ENCODE measurements at regions not wholly inside any gene's neighbourhood (a gene's known extent, or its start where the extent isn't known, plus 50 kb on each side); places are given as distances from the start of the nearest gene placed in this dataset.

DNA sequence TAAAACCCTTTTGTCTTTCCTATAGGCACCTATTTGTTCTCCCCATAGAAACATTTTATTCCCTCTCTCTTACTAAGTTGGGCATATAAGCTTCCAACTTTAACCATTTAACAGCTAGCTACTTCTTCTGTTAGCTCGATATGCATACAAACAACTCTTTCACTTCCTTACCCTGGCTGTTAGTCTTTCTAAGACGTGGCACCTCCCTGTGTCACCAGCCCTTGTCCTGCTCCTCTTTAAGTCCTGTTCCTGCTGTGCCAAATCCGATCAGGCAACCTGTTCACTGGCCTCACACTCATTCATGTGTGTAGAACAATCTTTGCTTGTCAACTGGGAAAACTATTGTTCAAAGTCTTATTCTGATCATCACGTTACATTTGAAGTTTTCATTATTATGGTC lies 1376.1 kb upstream of the TENM4 start:
- H3K9me3 Mint-ChIP-seq = peaks cover 0 to 24% (median 5%) of the 10 kb centered on the region in 9 donors
- H3K36me3 Mint-ChIP-seq = no peaks in the 10 kb centered on the region
- ATAC-seq (no peak), DNase-seq (no peak)
- no peak overlapping the region for H3K27ac Mint-ChIP-seq
- peaks cover 0 to 3% (median 0%) of the 10 kb centered on the region in 4 donors for H3K4me1 Mint-ChIP-seq
- no peaks in the 10 kb centered on the region for H3K27me3 Mint-ChIP-seq
- H3K4me3 Mint-ChIP-seq = no peak overlapping the region
- POLR2A ChIA-PET = no interaction called here

- no peak for ATAC-seq
- H3K27me3 Mint-ChIP-seq = no peaks in the 10 kb centered on the region
- peaks cover 0 to 24% (median 5%) of the 10 kb centered on the region in 9 donors for H3K9me3 Mint-ChIP-seq
- no peak overlapping the region for H3K4me3 Mint-ChIP-seq
- no peak overlapping the region for H3K27ac Mint-ChIP-seq
- POLR2A ChIA-PET = no interaction called here
- peaks cover 0 to 3% (median 0%) of the 10 kb centered on the region in 4 donors for H3K4me1 Mint-ChIP-seq
- H3K36me3 Mint-ChIP-seq = no peaks in the 10 kb centered on the region
- no peak for DNase-seq
Measured at GRCh38 chr11:80816454-80816847, 1375.6 kb upstream of the TENM4 start.

GRCh38 chr11:80815752-80816453 lies 1375.1 kb upstream of the TENM4 start:
- H3K4me3 Mint-ChIP-seq = no peak overlapping the region
- peaks cover 0 to 3% (median 0%) of the 10 kb centered on the region in 4 donors for H3K4me1 Mint-ChIP-seq
- H3K27ac Mint-ChIP-seq = no peak overlapping the region
- H3K9me3 Mint-ChIP-seq = peaks cover 0 to 24% (median 8%) of the 10 kb centered on the region in 9 donors
- POLR2A ChIA-PET = no interaction called here
- no peaks in the 10 kb centered on the region for H3K27me3 Mint-ChIP-seq
- no peak for ATAC-seq
- no peak for DNase-seq
- H3K36me3 Mint-ChIP-seq = no peaks in the 10 kb centered on the region

DNA sequence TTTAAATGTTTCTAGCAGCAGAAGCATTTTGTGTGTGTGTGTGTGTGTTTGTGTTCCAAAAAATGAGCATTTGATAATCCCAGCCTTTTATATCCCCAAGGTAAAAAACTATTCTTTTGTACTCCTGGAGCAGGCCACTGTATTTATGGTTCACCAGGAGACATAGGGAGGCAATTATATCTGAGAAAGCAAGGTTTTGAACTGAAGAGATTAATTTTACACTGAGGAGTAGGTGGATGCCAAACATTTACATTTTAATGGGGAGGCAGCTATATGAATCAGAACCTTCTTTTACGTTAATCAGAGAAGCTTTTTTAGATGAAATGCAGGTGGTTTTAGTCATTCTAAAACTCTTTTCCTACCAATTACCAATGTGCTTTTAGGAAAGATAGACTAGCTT lies 1374.0 kb upstream of the TENM4 start:
- H3K9me3 Mint-ChIP-seq = peaks cover 0 to 29% (median 6%) of the 10 kb centered on the region in 9 donors
- DNase-seq = no peak

GRCh38 chr11:80810695-80811094 lies 1369.9 kb upstream of the TENM4 start:
- Mint-ChIP-seq H3K27ac (no peak overlapping the region), H3K27me3 (no peaks in the 10 kb centered on the region), H3K36me3 (no peaks in the 10 kb centered on the region), H3K4me3 (no peak overlapping the region), H3K4me1 (peaks cover 0 to 3% (median 0%) of the 10 kb centered on the region in 4 donors), H3K9me3 (peaks cover 0 to 18% (median 0%) of the 10 kb centered on the region in 9 donors)
- DNase-seq = no peak
- POLR2A ChIA-PET = no interaction called here
- ATAC-seq = no peak

More for the DNA sequence above, 1374.0 kb upstream of the TENM4 start:
- no peak for ATAC-seq
- peaks cover 0 to 3% (median 0%) of the 10 kb centered on the region in 4 donors for H3K4me1 Mint-ChIP-seq
- no peaks in the 10 kb centered on the region for H3K36me3 Mint-ChIP-seq
- H3K27me3 Mint-ChIP-seq = no peaks in the 10 kb centered on the region
- no peak overlapping the region for H3K4me3 Mint-ChIP-seq
- POLR2A ChIA-PET = no interaction called here
- H3K27ac Mint-ChIP-seq = no peak overlapping the region

DNA sequence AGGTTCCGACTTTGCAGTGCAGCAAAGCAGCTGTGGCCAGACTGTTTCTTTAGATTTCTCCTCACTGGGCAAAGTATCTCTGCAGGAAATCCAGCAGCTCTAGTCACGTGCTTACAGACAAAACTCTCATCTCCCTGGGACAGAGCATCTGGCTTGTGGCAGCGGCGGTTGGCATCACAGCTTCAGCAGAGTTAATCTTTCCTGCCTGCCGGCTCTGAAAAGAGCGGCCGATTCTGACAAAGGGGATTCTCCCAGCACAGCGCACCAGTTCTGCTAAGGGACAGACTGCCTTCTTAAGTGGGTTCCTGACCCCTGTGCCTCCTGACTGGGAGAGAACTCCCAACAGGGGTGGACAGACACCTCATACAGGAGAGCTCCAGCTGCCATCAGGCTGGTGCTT lies 1357.3 kb upstream of the TENM4 start:
- no peak for ATAC-seq
- Mint-ChIP-seq H3K4me3 (no peak overlapping the region), H3K27me3 (no peaks in the 10 kb centered on the region)

DNA sequence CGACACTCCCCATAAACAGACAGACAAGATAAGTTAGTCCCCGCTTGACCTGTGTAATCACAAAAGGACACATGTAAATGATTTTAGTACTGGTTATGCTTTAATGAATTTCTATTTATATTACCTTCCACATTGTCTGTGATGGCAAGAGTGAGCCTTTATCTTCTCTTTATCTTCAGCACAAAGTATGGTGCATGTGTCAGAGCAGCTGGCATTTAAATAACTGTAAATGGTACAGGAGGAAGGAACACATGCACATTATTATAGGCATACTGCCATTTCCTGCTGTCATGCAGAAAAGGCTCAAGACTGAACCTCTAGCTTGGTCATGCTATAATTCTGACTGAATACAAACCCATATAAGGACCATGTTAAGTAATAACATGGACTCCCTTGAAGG lies 1342.7 kb upstream of the TENM4 start:
- Mint-ChIP-seq H3K27ac (no peak overlapping the region), H3K36me3 (peaks cover 0 to 5% (median 0%) of the 10 kb centered on the region in 3 donors), H3K4me3 (no peak overlapping the region), H3K27me3 (no peaks in the 10 kb centered on the region), H3K4me1 (no peaks in the 10 kb centered on the region), H3K9me3 (peaks cover 0 to 36% (median 12%) of the 10 kb centered on the region in 9 donors)
- ATAC-seq (no peak), DNase-seq (no peak)
- POLR2A ChIA-PET = no interaction called here

More for the DNA sequence above, 1357.3 kb upstream of the TENM4 start:
- Mint-ChIP-seq H3K27ac (no peak overlapping the region), H3K36me3 (peaks cover 0 to 12% (median 0%) of the 10 kb centered on the region in 3 donors), H3K4me1 (no peaks in the 10 kb centered on the region), H3K9me3 (peaks cover 5 to 48% (median 18%) of the 10 kb centered on the region in 9 donors)
- POLR2A ChIA-PET = no interaction called here
- no peak for DNase-seq

DNA sequence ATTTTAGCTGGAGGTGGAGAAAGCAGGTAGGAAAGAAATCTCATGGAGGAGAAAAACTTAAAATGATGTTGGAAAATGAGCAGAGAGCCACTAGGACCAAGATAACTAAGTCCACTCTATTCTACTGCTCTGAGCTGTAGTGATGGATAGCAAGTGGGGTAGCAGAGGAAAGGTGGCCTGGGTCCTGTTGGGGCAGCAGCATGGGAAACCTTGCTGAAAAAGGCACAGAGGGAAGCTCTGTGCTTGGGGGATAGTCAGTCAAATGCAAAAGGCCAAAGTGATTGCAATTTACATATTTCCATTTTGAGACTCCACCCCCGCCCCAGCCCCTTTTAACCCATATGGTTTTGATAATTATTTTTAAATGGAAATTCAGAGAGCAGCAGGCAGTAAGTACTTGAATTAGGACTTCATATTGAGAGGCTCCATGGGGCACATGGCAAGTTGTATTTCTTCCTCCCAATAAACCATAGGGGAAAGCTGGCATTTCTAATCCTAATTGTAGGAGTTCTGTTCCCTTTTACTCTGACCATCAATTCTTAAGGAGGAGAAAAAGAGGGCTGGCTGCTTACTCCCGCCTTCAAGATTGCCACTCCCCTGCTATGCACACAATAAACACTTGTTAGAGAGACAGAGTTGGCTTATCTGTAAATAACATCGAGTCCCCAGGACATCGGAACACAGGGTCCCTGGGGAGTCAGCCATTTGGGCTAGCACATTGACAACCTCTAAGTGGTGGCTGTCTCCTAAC lies 1341.5 kb upstream of the TENM4 start:
- Mint-ChIP-seq H3K27ac (no peak overlapping the region), H3K9me3 (peaks cover 0 to 39% (median 11%) of the 10 kb centered on the region in 9 donors), H3K27me3 (no peaks in the 10 kb centered on the region), H3K36me3 (peaks cover 0 to 5% (median 0%) of the 10 kb centered on the region in 3 donors), H3K4me1 (no peaks in the 10 kb centered on the region), H3K4me3 (no peak overlapping the region)
- POLR2A ChIA-PET = no interaction called here
- DNase-seq (no peak), ATAC-seq (no peak)

DNA sequence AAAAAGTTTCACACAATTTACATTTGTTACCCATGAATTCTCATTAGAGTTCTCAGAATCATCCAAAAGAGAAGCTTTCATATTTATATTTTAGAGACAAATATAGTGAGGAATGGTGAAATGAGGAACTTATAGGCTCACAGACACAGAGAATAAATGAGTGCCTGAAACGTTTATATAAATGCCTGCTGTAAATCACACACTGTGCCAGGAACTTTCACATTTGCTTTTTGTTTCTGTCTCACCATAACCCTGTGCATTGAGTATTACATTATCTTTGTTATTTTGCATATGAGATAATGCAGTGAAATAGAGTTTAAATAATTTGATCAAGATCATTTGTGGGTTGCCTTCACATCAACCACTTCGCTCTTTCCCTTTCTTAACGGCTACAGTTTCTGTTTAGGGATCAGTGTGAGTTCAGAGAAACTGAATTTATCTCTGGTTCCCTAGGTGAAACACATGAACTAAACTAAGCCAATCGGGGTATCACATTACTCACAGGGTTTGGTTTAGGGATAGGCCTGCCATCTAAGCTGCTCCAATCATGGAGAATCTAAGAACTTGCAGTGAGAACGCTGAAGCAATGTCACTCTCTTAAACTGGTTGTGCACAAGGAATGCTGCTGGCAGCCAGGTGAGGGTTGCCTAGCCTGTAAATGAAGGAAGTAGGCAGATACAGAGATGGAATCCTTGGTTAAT lies 1339.2 kb upstream of the TENM4 start:
- Mint-ChIP-seq H3K4me3 (no peak overlapping the region), H3K27ac (no peak overlapping the region), H3K27me3 (no peaks in the 10 kb centered on the region), H3K4me1 (no peaks in the 10 kb centered on the region), H3K36me3 (no peaks in the 10 kb centered on the region), H3K9me3 (peaks cover 0 to 24% (median 7%) of the 10 kb centered on the region in 9 donors)
- POLR2A ChIA-PET = no interaction called here
- DNase-seq (no peak), ATAC-seq (no peak)

DNA sequence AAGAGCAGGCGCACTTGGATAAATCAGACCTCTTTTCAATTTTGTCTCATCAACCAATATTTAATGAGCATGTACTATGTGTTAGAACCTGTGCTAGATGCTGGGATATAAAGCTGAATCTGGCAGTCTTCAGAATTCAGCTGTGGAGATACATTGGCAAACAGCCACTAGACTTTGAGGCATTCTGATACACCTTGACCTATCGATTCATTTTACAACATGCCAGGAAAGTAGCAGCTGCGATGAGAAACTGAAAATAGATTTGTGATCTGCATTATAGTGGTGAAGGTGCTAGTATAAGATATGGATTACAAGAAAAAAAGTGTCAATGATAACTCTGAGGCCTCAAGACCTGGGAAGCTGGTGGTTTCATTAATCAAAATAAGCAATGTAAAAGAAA lies 1338.1 kb upstream of the TENM4 start:
- peaks cover 0 to 26% (median 4%) of the 10 kb centered on the region in 9 donors for H3K9me3 Mint-ChIP-seq
- H3K27me3 Mint-ChIP-seq = no peaks in the 10 kb centered on the region
- H3K27ac Mint-ChIP-seq = no peak overlapping the region
- ATAC-seq (no peak), DNase-seq (no peak)
- no peak overlapping the region for H3K4me3 Mint-ChIP-seq
- no peaks in the 10 kb centered on the region for H3K36me3 Mint-ChIP-seq
- no peaks in the 10 kb centered on the region for H3K4me1 Mint-ChIP-seq
- POLR2A ChIA-PET = no interaction called here

DNA sequence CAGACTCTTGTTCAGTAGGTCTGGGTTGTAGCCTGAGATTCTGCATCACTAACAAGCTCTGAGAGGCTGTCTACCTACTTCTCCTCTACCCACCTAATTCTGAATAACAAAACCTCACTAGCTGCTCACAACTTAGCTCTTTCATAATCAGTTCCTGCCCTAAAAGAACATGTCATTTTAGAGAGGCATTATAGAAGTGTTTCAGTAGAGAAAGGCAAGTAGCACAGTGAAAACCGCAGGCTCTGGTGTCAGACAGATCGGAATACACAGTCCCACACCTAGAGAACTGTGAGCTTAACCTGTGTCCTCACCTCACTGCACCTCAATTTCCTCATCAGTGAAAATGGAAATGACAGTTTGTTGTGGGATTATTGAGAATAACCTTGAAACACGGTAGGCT lies 1337.6 kb upstream of the TENM4 start:
- POLR2A ChIA-PET = no interaction called here
- H3K4me3 Mint-ChIP-seq = no peak overlapping the region
- ATAC-seq (no peak), DNase-seq (no peak)
- no peaks in the 10 kb centered on the region for H3K27me3 Mint-ChIP-seq
- no peak overlapping the region for H3K27ac Mint-ChIP-seq
- H3K4me1 Mint-ChIP-seq = no peaks in the 10 kb centered on the region
- no peaks in the 10 kb centered on the region for H3K36me3 Mint-ChIP-seq
- H3K9me3 Mint-ChIP-seq = peaks cover 0 to 25% (median 4%) of the 10 kb centered on the region in 9 donors

DNA sequence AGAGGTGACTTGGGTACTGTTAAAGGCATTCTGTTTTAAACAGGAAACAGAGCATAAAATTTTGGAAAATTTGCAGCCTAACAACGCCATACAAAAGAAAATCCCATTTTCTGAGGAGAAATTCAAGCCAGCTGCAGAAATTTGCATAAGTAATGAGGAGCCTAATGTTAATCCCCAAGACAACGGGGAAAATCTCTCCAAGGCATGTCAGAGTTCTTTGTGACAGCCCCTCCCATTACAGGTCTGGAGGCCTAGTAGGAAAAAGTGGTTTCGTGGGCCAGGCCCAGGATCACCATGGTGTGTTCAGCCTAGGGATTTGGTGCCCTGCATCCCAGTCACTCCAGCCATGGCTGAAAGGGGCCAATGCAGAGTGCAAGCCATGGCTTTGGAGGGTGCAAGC lies 1333.1 kb upstream of the TENM4 start:
- ATAC-seq (no peak), DNase-seq (no peak)
- Mint-ChIP-seq H3K4me1 (no peaks in the 10 kb centered on the region), H3K4me3 (no peak overlapping the region), H3K36me3 (no peaks in the 10 kb centered on the region), H3K27me3 (no peaks in the 10 kb centered on the region), H3K27ac (no peak overlapping the region), H3K9me3 (peaks cover 0 to 44% (median 6%) of the 10 kb centered on the region in 9 donors)
- POLR2A ChIA-PET = no interaction called here

DNA sequence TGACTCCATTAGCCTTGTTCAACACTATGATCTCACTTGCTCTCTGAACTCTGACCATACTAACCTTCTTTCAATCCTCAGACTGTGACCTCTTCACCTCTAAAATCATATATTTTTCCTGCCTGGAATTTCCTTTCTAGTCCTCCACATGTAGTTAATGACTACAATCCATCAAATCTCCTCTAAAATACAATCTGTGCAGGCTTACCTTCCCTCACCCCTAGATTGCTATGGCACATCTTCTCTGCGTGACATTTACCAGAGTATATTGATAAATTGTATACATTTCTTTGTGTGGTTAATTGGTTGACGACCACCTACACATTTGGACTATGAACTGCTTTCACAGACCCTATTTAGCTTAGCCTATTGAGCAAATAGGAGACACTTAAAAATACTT lies 1330.2 kb upstream of the TENM4 start:
- no peak for ATAC-seq
- Mint-ChIP-seq H3K36me3 (no peaks in the 10 kb centered on the region), H3K27me3 (no peaks in the 10 kb centered on the region), H3K27ac (no peak overlapping the region), H3K9me3 (peaks cover 0 to 38% (median 6%) of the 10 kb centered on the region in 9 donors), H3K4me1 (no peaks in the 10 kb centered on the region), H3K4me3 (no peak overlapping the region)
- DNase-seq = no peak
- POLR2A ChIA-PET = no interaction called here
